ENCODE measurements at regions not wholly inside any gene's neighbourhood (a gene's known extent, or its start where the extent isn't known, plus 50 kb on each side); places are given as distances from the start of the nearest gene placed in this dataset.

GRCh38 chr2:129658430-129658829, 321.0 kb upstream of the RAB6C start:
- TF ChIP-seq CTCF (IDR thresholded peaks at IDR 0.05) (no peak), POLR2A (IDR thresholded peaks at IDR 0.05) (no peak)

Data from right lobe of liver (tissue), 4 donors.